Endodermal cell (in vitro differentiated cells): ENCODE measurements at regions not wholly inside any gene's neighbourhood (a gene's known extent, or its start where the extent isn't known, plus 50 kb on each side); places are given as distances from the start of the nearest gene placed in this dataset.

Experiments used
- DNase-seq: peaks from one replicate; pipeline ENCODE4 v3.0.0-alpha.2; 2017
- H3K27ac ChIP-seq: 2 replicates; pipeline ENCODE4 v1.5.1; 2013; ENCODE audit warnings: mild to moderate bottlenecking, low read depth, low read length, moderate library complexity
- H3K27me3 ChIP-seq: 2 replicates; pipeline ENCODE4 v1.6.1; 2013; ENCODE audit warnings: mild to moderate bottlenecking, low read length, moderate library complexity; ENCODE audit not compliant: insufficient read depth, control insufficient read depth, poor library complexity, severe bottlenecking
- H3K36me3 ChIP-seq: 2 replicates; pipeline ENCODE4 v1.7.0; 2013; ENCODE audit warnings: mild to moderate bottlenecking, low read length, moderate library complexity; ENCODE audit not compliant: control insufficient read depth, insufficient read depth
- H3K4me1 ChIP-seq: one replicate; pipeline ENCODE4 v1.7.0; 2013; ENCODE audit warnings: low read length; ENCODE audit not compliant: control insufficient read depth, insufficient read depth
- H3K4me3 ChIP-seq: 2 replicates; pipeline ENCODE4 v1.5.1; 2013; ENCODE audit warnings: mild to moderate bottlenecking, low read length, moderate library complexity
- H3K9ac ChIP-seq: 2 replicates; pipeline ENCODE4 v1.6.1; 2013; ENCODE audit warnings: mild to moderate bottlenecking, low read length, moderate library complexity; ENCODE audit not compliant: poor library complexity, severe bottlenecking; ENCODE audit errors: extremely low read depth
- H3K9me3 ChIP-seq: 2 replicates; pipeline ENCODE4 v1.6.1; 2013; ENCODE audit warnings: mild to moderate bottlenecking, low read length, moderate library complexity; ENCODE audit not compliant: control insufficient read depth
- H3K27ac Mint-ChIP-seq: 2 replicates; pipeline ENCODE4 v1.8.0; 2020; ENCODE audit warnings: mixed read lengths
- H3K27me3 Mint-ChIP-seq: 2 replicates; pipeline ENCODE4 v1.8.0; 2021; ENCODE audit warnings: mild to moderate bottlenecking, mixed read lengths; ENCODE audit not compliant: insufficient read depth
- H3K36me3 Mint-ChIP-seq: 2 replicates; pipeline ENCODE4 v1.8.0; 2020; ENCODE audit warnings: low read depth, mixed read lengths
- H3K4me1 Mint-ChIP-seq: 2 replicates; pipeline ENCODE4 v1.8.0; 2020; ENCODE audit warnings: mixed read lengths
- H3K4me3 Mint-ChIP-seq: 2 replicates; pipeline ENCODE4 v1.8.0; 2020; ENCODE audit warnings: mild to moderate bottlenecking, moderate library complexity, mixed read lengths
- H3K9me3 Mint-ChIP-seq: 2 replicates; pipeline ENCODE4 v1.8.0; 2020; ENCODE audit warnings: mild to moderate bottlenecking, mixed read lengths
- WGBS, 2 experiments: methylation state at CpG; one replicate each; pipeline versions ENCODE4 v1.1.5 to v1.1.7; 2013; ENCODE audit warnings: missing lambda C conversion rate in 2 of 2, mixed read lengths in 1 of 2; ENCODE audit not compliant: insufficient coverage in 1 of 2, insufficient read length in 1 of 2; 5-methylcytosine and 5-hydroxymethylcytosine counted together
- TF ChIP-seq, protein P1 (sequence below): fragments of 200-600 bp; sonication (generic); conservative IDR thresholded peaks from 2 replicates; pipeline ENCODE4 v1.5.0; 2021; ENCODE audit warnings: antibody characterized with exemption, mild to moderate bottlenecking

GRCh38 chr15:35852818-35853624 is 307.1 kb upstream of the DPH6 start:
- no peak for DNase-seq
- H3K9me3 Mint-ChIP-seq: no peaks in the 10 kb centered on the region
- no peak overlapping the region for H3K27ac ChIP-seq
- no peak overlapping the region for H3K27ac Mint-ChIP-seq
- H3K27me3 ChIP-seq: no peaks in the 10 kb centered on the region
- no peaks in the 10 kb centered on the region for H3K27me3 Mint-ChIP-seq
- TF ChIP-seq, protein P1, sequence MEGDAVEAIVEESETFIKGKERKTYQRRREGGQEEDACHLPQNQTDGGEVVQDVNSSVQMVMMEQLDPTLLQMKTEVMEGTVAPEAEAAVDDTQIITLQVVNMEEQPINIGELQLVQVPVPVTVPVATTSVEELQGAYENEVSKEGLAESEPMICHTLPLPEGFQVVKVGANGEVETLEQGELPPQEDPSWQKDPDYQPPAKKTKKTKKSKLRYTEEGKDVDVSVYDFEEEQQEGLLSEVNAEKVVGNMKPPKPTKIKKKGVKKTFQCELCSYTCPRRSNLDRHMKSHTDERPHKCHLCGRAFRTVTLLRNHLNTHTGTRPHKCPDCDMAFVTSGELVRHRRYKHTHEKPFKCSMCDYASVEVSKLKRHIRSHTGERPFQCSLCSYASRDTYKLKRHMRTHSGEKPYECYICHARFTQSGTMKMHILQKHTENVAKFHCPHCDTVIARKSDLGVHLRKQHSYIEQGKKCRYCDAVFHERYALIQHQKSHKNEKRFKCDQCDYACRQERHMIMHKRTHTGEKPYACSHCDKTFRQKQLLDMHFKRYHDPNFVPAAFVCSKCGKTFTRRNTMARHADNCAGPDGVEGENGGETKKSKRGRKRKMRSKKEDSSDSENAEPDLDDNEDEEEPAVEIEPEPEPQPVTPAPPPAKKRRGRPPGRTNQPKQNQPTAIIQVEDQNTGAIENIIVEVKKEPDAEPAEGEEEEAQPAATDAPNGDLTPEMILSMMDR: no peak
- H3K36me3 ChIP-seq: no peaks in the 10 kb centered on the region
- no peaks in the 10 kb centered on the region for H3K9me3 ChIP-seq
- 83 to 100% methylated on average over 1 to 5 of the region's 6 CpGs for WGBS, 2 experiments
- H3K4me3 Mint-ChIP-seq: no peak overlapping the region
- H3K4me1 ChIP-seq: no peaks in the 10 kb centered on the region
- no peaks in the 10 kb centered on the region for H3K36me3 Mint-ChIP-seq
- H3K4me3 ChIP-seq: no peak overlapping the region
- H3K4me1 Mint-ChIP-seq: no peaks in the 10 kb centered on the region
- no peak overlapping the region for H3K9ac ChIP-seq

DNA sequence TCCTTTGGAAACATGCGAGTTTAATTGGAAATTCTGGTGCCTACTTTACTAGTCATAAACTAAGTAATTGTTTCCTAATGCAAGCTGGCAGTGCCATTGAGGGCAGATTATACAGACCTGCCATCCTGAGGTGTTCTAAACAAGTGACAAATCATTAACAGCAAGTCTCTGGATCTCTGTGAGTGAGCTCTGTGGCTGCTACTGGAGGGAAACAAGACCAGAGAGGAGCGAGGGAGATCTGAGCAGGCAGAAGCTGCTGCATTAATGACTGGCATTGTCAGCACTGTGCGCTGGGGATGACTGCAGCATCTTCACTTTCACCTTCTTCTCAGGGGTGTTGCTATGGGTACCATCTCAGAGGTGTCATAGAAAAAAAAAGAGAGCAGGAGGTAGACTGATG is 308.4 kb upstream of the DPH6 start:
- H3K4me3 Mint-ChIP-seq: no peak overlapping the region
- Histone ChIP-seq H3K36me3 (no peaks in the 10 kb centered on the region), H3K27ac (no peak overlapping the region)

DNA sequence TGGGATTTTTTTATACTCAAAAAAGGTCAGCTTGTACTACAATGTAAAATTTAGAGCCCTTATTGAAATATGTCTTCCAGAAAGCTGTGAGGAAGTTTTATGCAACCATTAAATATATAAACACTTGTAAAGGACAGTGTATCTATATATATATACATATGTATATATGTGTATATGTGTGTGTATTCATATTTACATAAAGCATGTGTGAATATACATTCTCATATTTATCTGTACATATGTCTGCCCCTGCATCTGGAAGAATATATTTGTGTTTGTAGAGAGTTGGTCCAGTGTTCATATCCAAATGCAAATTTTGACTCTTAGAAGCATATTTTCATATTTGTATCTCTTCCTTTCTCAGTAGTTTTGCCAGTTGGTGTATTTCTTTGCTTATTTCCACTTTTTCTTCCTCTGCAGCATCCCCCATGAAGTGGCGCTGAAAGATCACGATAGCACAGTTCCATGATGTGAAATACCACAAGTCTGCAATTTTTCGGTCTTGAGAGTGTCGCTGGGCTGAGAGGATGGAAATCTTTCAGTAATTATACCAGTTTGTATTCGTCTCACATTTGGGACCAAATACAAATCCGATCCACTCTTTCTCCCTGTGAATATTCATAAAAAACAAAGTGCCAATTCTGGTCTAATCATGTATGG is 311.7 kb upstream of the DPH6 start:
- WGBS, 2 experiments: 89 to 92% methylated on average over 5 to 6 of the region's 6 CpGs
- Histone ChIP-seq H3K36me3 (no peaks in the 10 kb centered on the region), H3K9me3 (no peaks in the 10 kb centered on the region), H3K4me3 (no peak overlapping the region), H3K27ac (no peak overlapping the region), H3K27me3 (no peaks in the 10 kb centered on the region), H3K4me1 (no peaks in the 10 kb centered on the region), H3K9ac (no peak overlapping the region)
- DNase-seq: no peak
- TF ChIP-seq, protein P1: no peak
- no peaks in the 10 kb centered on the region for H3K36me3 Mint-ChIP-seq
- H3K27me3 Mint-ChIP-seq: no peaks in the 10 kb centered on the region
- H3K4me3 Mint-ChIP-seq: no peak overlapping the region
- no peaks in the 10 kb centered on the region for H3K9me3 Mint-ChIP-seq
- H3K4me1 Mint-ChIP-seq: peaks cover 5% of the 10 kb centered on the region
- no peak overlapping the region for H3K27ac Mint-ChIP-seq

More for the DNA sequence above, 308.4 kb upstream of the DPH6 start:
- TF ChIP-seq, protein P1: no peak
- H3K9me3 ChIP-seq: no peaks in the 10 kb centered on the region
- no peak overlapping the region for H3K4me3 ChIP-seq
- H3K27me3 Mint-ChIP-seq: no peaks in the 10 kb centered on the region
- peaks cover 1% of the 10 kb centered on the region for H3K4me1 Mint-ChIP-seq
- H3K27me3 ChIP-seq: no peaks in the 10 kb centered on the region
- WGBS, 2 experiments: 91 to 100% methylated on average over 1 to 3 of the region's 3 CpGs
- no peaks in the 10 kb centered on the region for H3K36me3 Mint-ChIP-seq
- H3K27ac Mint-ChIP-seq: no peak overlapping the region
- no peaks in the 10 kb centered on the region for H3K4me1 ChIP-seq
- H3K9ac ChIP-seq: no peak overlapping the region
- DNase-seq: no peak
- no peaks in the 10 kb centered on the region for H3K9me3 Mint-ChIP-seq
